K562 (cell line): ENCODE measurements at regions not wholly inside any gene's neighbourhood (a gene's known extent, or its start where the extent isn't known, plus 50 kb on each side); places are given as distances from the start of the nearest gene placed in this dataset.

Source experiments
- ATAC-seq: fragments of 200-7000 bp; cut with Tn5 transposase; 3 replicates; pipeline ENCODE4 v1.9.1; 2020; ENCODE audit warnings: moderate library complexity
- BruUV-seq: library from RNA; stranded (reverse); fragments of 400-500 nt; replicated peaks from 2 replicates; lab custom pipeline; 2021; lab: Mats Ljungman, UMichigan
- CTCF ChIA-PET: fragments of 300-600 bp; formaldehyde crosslinking; extraction: SDS; loops from one replicate; lab custom pipeline; 2021; ENCODE audit warnings: low intra/inter-chr PET ratio; lab: Yijun Ruan, JAX
- POLR2A ChIA-PET: fragments of 300-600, 350-650 bp; sonication (Branson Sonifier 250); formaldehyde crosslinking; extraction: SDS; loops from one replicate; lab custom pipeline; 2021; ENCODE audit warnings: antibody characterized with exemption, inconsistent platforms; lab: Yijun Ruan, JAX
- DNase-seq, 4 experiments: peaks; one replicate each; pipeline versions ENCODE4 v3.0.0 to v3.0.0-alpha.2; 2011 to 2018; ENCODE audit warnings: low spot score in 3 of 4, mixed read lengths in 3 of 4; ENCODE audit errors: extremely low read depth in 1 of 4
- FAIRE-seq: peaks from 2 replicates; lab custom pipeline; 2011; peaks lifted over from hg19 to GRCh38; lab: Jason Lieb, UNC
- H2AFZ ChIP-seq: 2 replicates; pipeline ENCODE4 v1.6.0; 2011; ENCODE audit warnings: low read depth, low read length, control low read depth, inconsistent platforms
- H3K27ac ChIP-seq: fragments of 200-600 bp; 3 replicates; pipeline ENCODE4 v1.8.0; 2011; ENCODE audit warnings: low read depth, mild to moderate bottlenecking, control low read depth, inconsistent platforms, low read length, moderate library complexity, mixed read lengths; ENCODE audit errors: extremely low read depth
- H3K27me3 ChIP-seq, 2 experiments: fragments of 300-600 bp in 1 of 2; 2 replicates in 1 of 2; 3 replicates in 1 of 2; pipeline versions ENCODE4 v1.6.0 to v1.8.0; 2011; ENCODE audit warnings: inconsistent platforms in 2 of 2, low read length in 2 of 2, mild to moderate bottlenecking in 1 of 2, mixed read lengths in 1 of 2, moderate library complexity in 1 of 2; ENCODE audit not compliant: control insufficient read depth in 2 of 2, insufficient read depth in 2 of 2
- H3K36me3 ChIP-seq: fragments of 300-600 bp; 3 replicates; pipeline ENCODE4 v1.8.0; 2011; ENCODE audit warnings: mild to moderate bottlenecking, low read length, inconsistent platforms; ENCODE audit not compliant: control insufficient read depth, insufficient read depth
- H3K4me1 ChIP-seq, 2 experiments: fragments of 200-600 bp in 1 of 2; replicated peaks in 1 of 2; 2 replicates in 1 of 2; 3 replicates in 1 of 2; pipeline versions ENCODE4 v1.5.1 to v1.8.0; 2011; ENCODE audit warnings: inconsistent platforms in 2 of 2, low read length in 2 of 2, mild to moderate bottlenecking in 1 of 2, mixed read lengths in 1 of 2, moderate library complexity in 1 of 2; ENCODE audit not compliant: control insufficient read depth in 2 of 2, insufficient read depth in 2 of 2
- H3K4me2 ChIP-seq: 2 replicates; pipeline ENCODE4 v1.6.1; 2011; ENCODE audit warnings: low read length, control low read depth, inconsistent platforms, mixed read lengths; ENCODE audit not compliant: insufficient read depth
- H3K4me3 ChIP-seq: fragments of 200-600 bp; sonication (generic), shearing (Covaris generic); 2 replicates; pipeline ENCODE4 v1.5.1; 2016; ENCODE audit warnings: control low read depth, inconsistent platforms
- H3K79me2 ChIP-seq: fragments of 200-600 bp; 3 replicates; pipeline ENCODE4 v1.8.0; 2011; ENCODE audit warnings: low read length, inconsistent platforms; ENCODE audit not compliant: control insufficient read depth, insufficient read depth
- H3K9ac ChIP-seq, 2 experiments: 2 replicates each; pipeline versions ENCODE4 v1.6.0 to v1.6.1; 2011; ENCODE audit warnings: low read depth in 2 of 2, low read length in 2 of 2, control low read depth in 1 of 2, inconsistent platforms in 1 of 2, mild to moderate bottlenecking in 1 of 2, mixed read lengths in 1 of 2; ENCODE audit not compliant: insufficient read depth in 1 of 2
- H3K9me1 ChIP-seq: one replicate; pipeline ENCODE4 v1.6.0; 2011; ENCODE audit warnings: inconsistent platforms, mild to moderate bottlenecking, low read length, moderate library complexity; ENCODE audit not compliant: control insufficient read depth, insufficient read depth
- H3K9me3 ChIP-seq: replicated peaks from 2 replicates; pipeline ENCODE4 v1.5.1; 2011; ENCODE audit warnings: low read depth, low read length, inconsistent platforms; ENCODE audit not compliant: control insufficient read depth, insufficient read depth
- H4K20me1 ChIP-seq: replicated peaks from 2 replicates; pipeline ENCODE4 v1.6.1; 2011; ENCODE audit warnings: low read length, inconsistent platforms, mixed read lengths; ENCODE audit not compliant: control insufficient read depth, insufficient read depth
- DMBX1 ChIP-seq: fragments of 250-450 bp; sonication (Bioruptor Pico); IDR thresholded peaks from 2 replicates; pipeline ENCODE4 v1.8.0; 2022; ENCODE audit warnings: inconsistent platforms, mild to moderate bottlenecking, moderate library complexity, borderline replicate concordance
- HMG20B ChIP-seq: fragments of 250-450 bp; sonication (Bioruptor Pico); IDR thresholded peaks from 2 replicates; pipeline ENCODE4 v1.5.0; 2021; ENCODE audit warnings: mild to moderate bottlenecking
- POLR2AphosphoS5 ChIP-seq: IDR thresholded peaks from 2 replicates; pipeline ENCODE4 v1.6.1; 2011; ENCODE audit warnings: mild to moderate bottlenecking, low read depth, low read length, moderate library complexity; ENCODE audit not compliant: control insufficient read depth, insufficient read depth
- SAFB ChIP-seq: fragments of 200-400 bp; formaldehyde crosslinking; IDR thresholded peaks from 2 replicates; pipeline ENCODE4 v1.6.1; 2017; ENCODE audit warnings: low read depth, low read length, borderline replicate concordance
- TAF15 ChIP-seq: fragments of 200-400 bp; formaldehyde crosslinking; IDR thresholded peaks from 2 replicates; pipeline ENCODE4 v1.6.1; 2017; ENCODE audit warnings: mild to moderate bottlenecking, low read depth, low read length, moderate library complexity
- WGBS: fragments of 100-300 bp; shearing (Covaris generic); methylation state at CpG from one replicate; pipeline ENCODE4 v1.1.6; 2016; ENCODE audit warnings: low coverage, mixed read lengths; ENCODE audit not compliant: insufficient coverage; ENCODE audit errors: missing lambda C conversion rate; 5-methylcytosine and 5-hydroxymethylcytosine counted together
- in situ Hi-C: fragments of 300-500 bp; cut with MboI; formaldehyde crosslinking; loops from 4 replicates; pipeline ENCODE4 v1.15.0; 2018; ENCODE audit warnings: inconsistent platforms, mixed read lengths
- intact Hi-C: fragments of 100-400 bp; cut with micrococcal nuclease; formaldehyde crosslinking; loops from 2 replicates; pipeline ENCODE4 v1.14.2; 2022
- TF ChIP-seq, protein P1 (sequence below): IDR thresholded peaks from 2 replicates; pipeline ENCODE4 v1.6.1; 2011; ENCODE audit warnings: borderline replicate concordance, low read depth, mild to moderate bottlenecking, moderate library complexity, low read length; ENCODE audit not compliant: insufficient read depth, poor library complexity, severe bottlenecking
- TF ChIP-seq, protein P2 (sequence below): fragments of 450-650 bp; formaldehyde crosslinking; IDR thresholded peaks from 2 replicates; pipeline ENCODE4 v1.4.0; 2020; ENCODE audit warnings: mild to moderate bottlenecking, moderate library complexity

DNA sequence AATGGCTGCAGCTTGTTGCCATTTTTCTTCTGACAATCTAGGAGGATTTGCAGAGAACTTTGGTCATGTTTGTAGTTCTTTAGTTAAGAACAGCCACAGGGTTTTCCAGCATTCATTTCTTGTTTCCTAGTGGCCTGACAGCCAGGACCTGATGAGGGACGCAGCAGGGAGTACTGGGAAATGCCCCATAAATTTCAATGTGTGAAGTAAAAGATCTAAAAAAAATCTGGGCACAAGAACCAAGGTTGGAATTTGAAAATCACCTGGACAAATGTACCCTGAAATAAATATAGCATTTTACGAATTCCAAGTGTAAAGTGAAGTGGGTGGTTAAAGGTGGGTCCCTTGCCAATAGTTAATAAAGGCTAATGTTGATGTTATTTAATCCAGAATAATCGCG lies 195.0 kb downstream of the ZIC1 start (continued):
- no peak for TF ChIP-seq SAFB

GRCh38 chr3:147613725-147614124 lies 204.6 kb downstream of the ZIC1 start:
- DNase-seq (no peak), ATAC-seq (no peak), FAIRE-seq (no peak)
- ChIA-PET CTCF (no interaction called here), POLR2A (no interaction called here)
- Histone ChIP-seq H3K4me3 (no peak overlapping the region), H3K4me1 (no peaks in the 10 kb centered on the region), H3K4me2 (no peak overlapping the region), H3K79me2 (no peaks in the 10 kb centered on the region), H3K9me1 (no peaks in the 10 kb centered on the region), H2AFZ (no peak overlapping the region), H3K27ac (no peak overlapping the region), H3K9me3 (no peaks in the 10 kb centered on the region), H3K9ac (no peak overlapping the region), H3K27me3 (no peaks in the 10 kb centered on the region), H4K20me1 (no peaks in the 10 kb centered on the region), H3K36me3 (no peaks in the 10 kb centered on the region)
- BruUV-seq: no TSS peak
- intact Hi-C loops: no loop called here
- WGBS: 0% methylated on average over 3 of the region's 3 CpGs
- in situ Hi-C loops: no loop called here
- TF ChIP-seq DMBX1 (CRISPR knock-in tag) (no peak), HMG20B (CRISPR knock-in tag) (no peak), POLR2AphosphoS5 (no peak), TAF15 (no peak)
- TF ChIP-seq, protein P1, sequence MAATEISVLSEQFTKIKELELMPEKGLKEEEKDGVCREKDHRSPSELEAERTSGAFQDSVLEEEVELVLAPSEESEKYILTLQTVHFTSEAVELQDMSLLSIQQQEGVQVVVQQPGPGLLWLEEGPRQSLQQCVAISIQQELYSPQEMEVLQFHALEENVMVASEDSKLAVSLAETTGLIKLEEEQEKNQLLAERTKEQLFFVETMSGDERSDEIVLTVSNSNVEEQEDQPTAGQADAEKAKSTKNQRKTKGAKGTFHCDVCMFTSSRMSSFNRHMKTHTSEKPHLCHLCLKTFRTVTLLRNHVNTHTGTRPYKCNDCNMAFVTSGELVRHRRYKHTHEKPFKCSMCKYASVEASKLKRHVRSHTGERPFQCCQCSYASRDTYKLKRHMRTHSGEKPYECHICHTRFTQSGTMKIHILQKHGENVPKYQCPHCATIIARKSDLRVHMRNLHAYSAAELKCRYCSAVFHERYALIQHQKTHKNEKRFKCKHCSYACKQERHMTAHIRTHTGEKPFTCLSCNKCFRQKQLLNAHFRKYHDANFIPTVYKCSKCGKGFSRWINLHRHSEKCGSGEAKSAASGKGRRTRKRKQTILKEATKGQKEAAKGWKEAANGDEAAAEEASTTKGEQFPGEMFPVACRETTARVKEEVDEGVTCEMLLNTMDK: no peak
- TF ChIP-seq, protein P2, sequence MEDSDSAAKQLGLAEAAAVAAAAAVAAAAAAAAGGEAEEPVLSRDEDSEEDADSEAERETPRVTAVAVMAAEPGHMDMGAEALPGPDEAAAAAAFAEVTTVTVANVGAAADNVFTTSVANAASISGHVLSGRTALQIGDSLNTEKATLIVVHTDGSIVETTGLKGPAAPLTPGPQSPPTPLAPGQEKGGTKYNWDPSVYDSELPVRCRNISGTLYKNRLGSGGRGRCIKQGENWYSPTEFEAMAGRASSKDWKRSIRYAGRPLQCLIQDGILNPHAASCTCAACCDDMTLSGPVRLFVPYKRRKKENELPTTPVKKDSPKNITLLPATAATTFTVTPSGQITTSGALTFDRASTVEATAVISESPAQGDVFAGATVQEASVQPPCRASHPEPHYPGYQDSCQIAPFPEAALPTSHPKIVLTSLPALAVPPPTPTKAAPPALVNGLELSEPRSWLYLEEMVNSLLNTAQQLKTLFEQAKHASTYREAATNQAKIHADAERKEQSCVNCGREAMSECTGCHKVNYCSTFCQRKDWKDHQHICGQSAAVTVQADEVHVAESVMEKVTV (CRISPR knock-in tag): no peak
